CD4-positive, alpha-beta T cell (primary cell): ENCODE measurements at regions not wholly inside any gene's neighbourhood (a gene's known extent, or its start where the extent isn't known, plus 50 kb on each side); places are given as distances from the start of the nearest gene placed in this dataset.

Source experiments
- ATAC-seq: fragments of 200-7000 bp; cut with Tn5 transposase; one replicate; pipeline ENCODE4 v1.10.0; 2022; ENCODE audit warnings: mild to moderate bottlenecking; ENCODE audit not compliant: poor library complexity
- CTCF ChIA-PET: fragments of 350-600 bp; sonication (Branson Sonifier 250); formaldehyde crosslinking; loops from one replicate; lab custom pipeline; 2021; ENCODE audit warnings: antibody characterized with exemption, inconsistent platforms; lab: Charles Lee
- POLR2A ChIA-PET: fragments of 350-600 bp; sonication (Branson Sonifier 250); formaldehyde crosslinking; loops from one replicate; lab custom pipeline; 2021; ENCODE audit warnings: antibody characterized with exemption, inconsistent platforms; lab: Charles Lee
- DNase-seq, 14 experiments: peaks; one replicate each; pipeline ENCODE4 v3.0.0-alpha.2; 2013 to 2020; ENCODE audit warnings: mixed read lengths in 2 of 14
- H3K27ac ChIP-seq, 2 donors: one replicate each; pipeline versions ENCODE4 v1.5.1 to v1.7.0; 2013; ENCODE audit warnings: low read length in 2 of 2, low read depth in 1 of 2, mild to moderate bottlenecking in 1 of 2
- H3K27me3 ChIP-seq, 2 experiments: 1 replicate in 1 of 2; 2 replicates in 1 of 2; pipeline versions ENCODE4 v1.6.1 to v1.7.0; 2013; ENCODE audit warnings: low read length in 2 of 2, control low read depth in 1 of 2, mild to moderate bottlenecking in 1 of 2, moderate library complexity in 1 of 2; ENCODE audit not compliant: insufficient read depth in 2 of 2, control insufficient read depth in 1 of 2
- H3K36me3 ChIP-seq: one replicate; pipeline ENCODE4 v1.6.1; 2013; ENCODE audit warnings: low read length, control low read depth; ENCODE audit not compliant: insufficient read depth
- H3K4me1 ChIP-seq: one replicate; pipeline ENCODE4 v1.6.1; 2013; ENCODE audit warnings: low read length, control low read depth; ENCODE audit not compliant: insufficient read depth
- H3K4me3 ChIP-seq: one replicate; pipeline ENCODE4 v1.5.1; 2013; ENCODE audit warnings: mild to moderate bottlenecking, low read length, moderate library complexity
- H3K9me3 ChIP-seq, 2 experiments: 1 replicate in 1 of 2; 2 replicates in 1 of 2; pipeline versions ENCODE4 v1.6.1 to v1.7.0; 2013; ENCODE audit warnings: low read length in 2 of 2, mild to moderate bottlenecking in 2 of 2, control low read depth in 1 of 2, moderate library complexity in 1 of 2; ENCODE audit not compliant: control insufficient read depth in 1 of 2, insufficient read depth in 1 of 2
- H3K27ac Mint-ChIP-seq: one replicate; pipeline ENCODE4 v1.8.0; 2020; ENCODE audit warnings: mixed read lengths
- H3K27me3 Mint-ChIP-seq: one replicate; pipeline ENCODE4 v1.8.0; 2021; ENCODE audit warnings: mixed read lengths
- H3K36me3 Mint-ChIP-seq: one replicate; pipeline ENCODE4 v1.8.0; 2021; ENCODE audit warnings: low read depth, mixed read lengths
- H3K4me1 Mint-ChIP-seq: one replicate; pipeline ENCODE4 v1.8.0; 2021; ENCODE audit warnings: low read depth, mixed read lengths
- H3K4me3 Mint-ChIP-seq: one replicate; pipeline ENCODE4 v1.8.0; 2020; ENCODE audit warnings: mild to moderate bottlenecking, mixed read lengths
- H3K9me3 Mint-ChIP-seq: one replicate; pipeline ENCODE4 v1.8.0; 2020; ENCODE audit warnings: mixed read lengths
- CTCF ChIP-seq: fragments of 200-600 bp; IDR thresholded peaks from one replicate; pipeline ENCODE4 v1.8.0; 2022; ENCODE audit warnings: antibody characterized with exemption, mild to moderate bottlenecking
- intact Hi-C, 2 experiments: fragments of 100-400 bp; cut with DNase I in 1 of 2; cut with micrococcal nuclease in 1 of 2; formaldehyde crosslinking; loops; one replicate each; pipeline versions ENCODE4 v1.15.1 to v1.9.0; 2023 to 2025; cut with DNase I, micrococcal nuclease

GRCh38 chr16:48076455-48077012 lies 79.3 kb downstream of the ABCC12 start:
- intact Hi-C loops, result no loop called here
- ChIA-PET POLR2A (no interaction called here), CTCF (no interaction called here)
- no peak overlapping the region for H3K4me3 ChIP-seq
- peaks cover 4 to 5% of the 10 kb centered on the region in 2 experiments for H3K27me3 ChIP-seq
- H3K9me3 ChIP-seq, result no peaks in the 10 kb centered on the region
- no peaks in the 10 kb centered on the region for H3K9me3 Mint-ChIP-seq
- ATAC-seq (no peak), DNase-seq (no peak)
- no peak overlapping the region for H3K27ac ChIP-seq
- no peak for TF ChIP-seq CTCF
- no peak overlapping the region for H3K4me3 Mint-ChIP-seq
- H3K4me1 Mint-ChIP-seq, result no peaks in the 10 kb centered on the region
- peaks cover 16% of the 10 kb centered on the region for H3K27me3 Mint-ChIP-seq
- H3K36me3 Mint-ChIP-seq, result no peaks in the 10 kb centered on the region
- H3K36me3 ChIP-seq, result no peaks in the 10 kb centered on the region
- H3K27ac Mint-ChIP-seq, result no peak overlapping the region
- H3K4me1 ChIP-seq, result no peaks in the 10 kb centered on the region

- Histone ChIP-seq H3K9me3 (no peaks in the 10 kb centered on the region), H3K36me3 (no peaks in the 10 kb centered on the region), H3K27me3 (peaks cover 4 to 5% of the 10 kb centered on the region in 2 experiments), H3K27ac (no peak overlapping the region), H3K4me1 (no peaks in the 10 kb centered on the region), H3K4me3 (no peak overlapping the region)
- Mint-ChIP-seq H3K9me3 (no peaks in the 10 kb centered on the region), H3K27me3 (peaks cover 18% of the 10 kb centered on the region), H3K4me3 (no peak overlapping the region), H3K36me3 (no peaks in the 10 kb centered on the region), H3K27ac (no peak overlapping the region), H3K4me1 (no peaks in the 10 kb centered on the region)
- ATAC-seq (no peak), DNase-seq (no peak)
- no peak for TF ChIP-seq CTCF
- intact Hi-C loops, result no loop called here
- POLR2A ChIA-PET, result no interaction called here
- CTCF ChIA-PET, result no interaction called here
Observed at GRCh38 chr16:48075398-48075797, 80.4 kb downstream of the ABCC12 start.

GRCh38 chr16:48067388-48067787 lies 88.4 kb downstream of the ABCC12 start:
- Histone ChIP-seq H3K4me3 (no peak overlapping the region), H3K4me1 (no peaks in the 10 kb centered on the region), H3K27ac (no peak overlapping the region), H3K9me3 (no peaks in the 10 kb centered on the region), H3K27me3 (peaks cover 0 to 7% of the 10 kb centered on the region in 2 experiments), H3K36me3 (no peaks in the 10 kb centered on the region)
- Mint-ChIP-seq H3K4me3 (no peak overlapping the region), H3K27ac (no peak overlapping the region), H3K4me1 (no peaks in the 10 kb centered on the region), H3K36me3 (no peaks in the 10 kb centered on the region), H3K27me3 (peaks cover 9% of the 10 kb centered on the region), H3K9me3 (no peaks in the 10 kb centered on the region)
- ATAC-seq, result no peak
- ChIA-PET CTCF (no interaction called here), POLR2A (no interaction called here)
- no peak for DNase-seq
- TF ChIP-seq CTCF, result no peak
- intact Hi-C loops, result no loop called here
